SU-DHL-6 (cell line): ENCODE measurements at regions not wholly inside any gene's neighbourhood (a gene's known extent, or its start where the extent isn't known, plus 50 kb on each side); places are given as distances from the start of the nearest gene placed in this dataset.

Experiments
- CTCF ChIP-seq: fragments of 200-600 bp; sonication (generic); IDR thresholded peaks from one replicate; pipeline ENCODE4 v1.5.1; 2017; ENCODE audit warnings: antibody characterized with exemption, mild to moderate bottlenecking, low read length, moderate library complexity; ENCODE audit not compliant: insufficient read depth, poor library complexity, severe bottlenecking
- EZH2phosphoT487 ChIP-seq: fragments of 200-600 bp; sonication (generic), shearing (Covaris generic); conservative IDR thresholded peaks from 2 replicates; pipeline ENCODE4 v1.6.1; 2018; ENCODE audit warnings: mild to moderate bottlenecking, antibody characterized with exemption, low read length, moderate library complexity, mixed read lengths

GRCh38 chr16:47787696-47788095 is 326.6 kb downstream of the PHKB start:
- TF ChIP-seq EZH2phosphoT487 (no peak), CTCF (no peak)
